Right cardiac atrium (tissue), 5 donors: ENCODE measurements at regions not wholly inside any gene's neighbourhood (a gene's known extent, or its start where the extent isn't known, plus 50 kb on each side); places are given as distances from the start of the nearest gene placed in this dataset.

Experiments used
- ATAC-seq, 2 donors: fragments of 200-7000 bp; cut with Tn5 transposase; one replicate each; pipeline versions ENCODE4 v1.8.0 to v1.9.1; 2020; ENCODE audit warnings: moderate library complexity in 2 of 2, mild to moderate bottlenecking in 1 of 2
- DNase-seq, 3 donors: peaks; one replicate each; pipeline ENCODE4 v3.0.0-alpha.2; 2020
- H3K27ac ChIP-seq: one replicate; pipeline ENCODE4 v1.5.1; 2013; ENCODE audit warnings: mild to moderate bottlenecking, low read length, control low read depth, moderate library complexity
- H3K27me3 ChIP-seq: one replicate; pipeline ENCODE4 v1.6.1; 2013; ENCODE audit not compliant: control insufficient read depth, insufficient read depth
- H3K4me1 ChIP-seq: one replicate; pipeline ENCODE4 v1.6.1; 2013; ENCODE audit warnings: low read length; ENCODE audit not compliant: control insufficient read depth, insufficient read depth
- H3K4me3 ChIP-seq: one replicate; pipeline ENCODE4 v1.5.1; 2013; ENCODE audit warnings: low read length, control low read depth
- H3K9me3 ChIP-seq: one replicate; pipeline ENCODE4 v1.6.1; 2013; ENCODE audit warnings: low read length; ENCODE audit not compliant: control insufficient read depth
- WGBS: extraction: QIAGEN DNeasy Blood & Tissue Kit; methylation state at CpG from one replicate; pipeline ENCODE4 v1.1.7; 2013; 5-methylcytosine and 5-hydroxymethylcytosine counted together
- intact Hi-C, 4 donors: fragments of 100-400 bp; cut with DNase I; formaldehyde crosslinking; loops; one replicate each; pipeline versions ENCODE4 v1.11.0 to v1.14.0; 2022 to 2023
- donor health status: healthy with polysubstance abuse.
- donor health status: DM: no; HTN: yes; CAD: no.
- donor health status: DM: no; HTN: no; CAD: no.
- donor health status: DM: no; HTN: yes; CAD: no; lungs with severe emphysema.
- donor health status: DM: yes; HTN: yes; CAD: no.

DNA sequence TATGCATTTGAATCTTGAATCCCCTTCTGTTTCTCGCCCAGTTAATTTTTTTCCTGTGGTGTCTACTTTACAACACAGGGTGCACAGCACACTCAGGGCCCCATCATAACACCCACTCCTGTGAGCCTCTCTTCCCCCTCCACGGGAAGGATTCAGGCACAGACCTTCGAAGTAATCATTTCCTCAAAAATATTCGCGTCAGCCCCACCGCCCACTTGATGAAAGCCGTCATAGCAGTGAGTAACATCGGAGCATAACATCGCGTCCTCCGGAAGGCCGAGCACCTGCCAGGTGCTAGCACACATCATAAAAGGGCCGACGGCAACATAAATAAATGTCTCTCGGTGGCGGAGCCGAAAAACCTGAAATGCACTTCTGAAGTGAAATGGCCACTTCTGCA lies 201.7 kb upstream of the ADARB2 start:
- DNase-seq: no peak
- WGBS: 82% methylated on average over 17 of the region's 17 CpGs
- no peaks in the 10 kb centered on the region for H3K27me3 ChIP-seq
- no peak overlapping the region for H3K4me3 ChIP-seq
- no peak overlapping the region for H3K27ac ChIP-seq
- intact Hi-C loops: no loop called here
- H3K4me1 ChIP-seq: no peaks in the 10 kb centered on the region
- ATAC-seq: no peak
- no peaks in the 10 kb centered on the region for H3K9me3 ChIP-seq

DNA sequence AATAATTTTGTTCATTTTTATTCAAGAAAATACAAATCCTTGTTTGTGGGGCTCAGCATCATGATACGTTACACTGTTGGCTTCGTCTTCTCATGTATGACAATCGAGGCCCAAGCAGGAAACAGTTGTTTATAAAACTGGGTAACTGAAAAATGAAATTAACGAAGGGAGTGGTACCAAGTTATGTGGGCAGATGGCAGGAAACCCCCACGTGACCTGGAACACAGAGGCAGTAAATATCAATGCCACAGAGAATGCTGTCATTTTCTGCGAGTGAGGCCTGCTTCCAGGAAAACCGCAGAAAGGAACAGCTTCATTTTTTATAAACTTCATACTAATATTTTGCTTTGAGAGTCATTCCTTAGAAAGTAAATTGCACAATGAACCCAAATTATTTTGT lies 201.0 kb upstream of the ADARB2 start:
- H3K27ac ChIP-seq: no peak overlapping the region
- H3K4me1 ChIP-seq: no peaks in the 10 kb centered on the region
- intact Hi-C loops: no loop called here
- H3K27me3 ChIP-seq: no peaks in the 10 kb centered on the region
- 59% methylated on average over 7 of the region's 7 CpGs for WGBS
- no peak for DNase-seq
- H3K9me3 ChIP-seq: no peaks in the 10 kb centered on the region
- ATAC-seq: no peak
- no peak overlapping the region for H3K4me3 ChIP-seq

DNA sequence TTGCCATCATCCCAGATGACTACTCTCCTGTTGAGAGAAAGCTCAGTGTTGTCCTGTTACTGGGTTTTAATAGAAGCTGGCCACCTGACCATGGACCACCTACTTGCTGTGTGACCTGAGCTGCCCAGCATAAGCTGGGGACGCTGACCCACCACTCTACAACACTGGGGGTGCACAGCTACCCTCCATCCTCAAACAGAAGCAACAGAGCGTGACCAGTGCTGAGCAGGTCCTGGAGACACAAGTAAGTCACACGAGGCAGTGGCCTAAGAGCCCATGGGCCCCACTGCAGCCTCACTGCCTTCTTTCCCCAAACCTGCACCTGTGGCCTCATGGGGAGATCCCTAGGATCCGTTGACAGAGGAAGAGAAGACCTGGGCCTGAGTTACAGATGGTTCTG lies 198.6 kb upstream of the ADARB2 start:
- H3K27ac ChIP-seq: no peak overlapping the region
- H3K27me3 ChIP-seq: no peaks in the 10 kb centered on the region
- no peaks in the 10 kb centered on the region for H3K9me3 ChIP-seq
- ATAC-seq: no peak
- H3K4me3 ChIP-seq: no peak overlapping the region
- no peak for DNase-seq
- WGBS: 65% methylated on average over 4 of the region's 4 CpGs
- no peaks in the 10 kb centered on the region for H3K4me1 ChIP-seq
- intact Hi-C loops: no loop called here

DNA sequence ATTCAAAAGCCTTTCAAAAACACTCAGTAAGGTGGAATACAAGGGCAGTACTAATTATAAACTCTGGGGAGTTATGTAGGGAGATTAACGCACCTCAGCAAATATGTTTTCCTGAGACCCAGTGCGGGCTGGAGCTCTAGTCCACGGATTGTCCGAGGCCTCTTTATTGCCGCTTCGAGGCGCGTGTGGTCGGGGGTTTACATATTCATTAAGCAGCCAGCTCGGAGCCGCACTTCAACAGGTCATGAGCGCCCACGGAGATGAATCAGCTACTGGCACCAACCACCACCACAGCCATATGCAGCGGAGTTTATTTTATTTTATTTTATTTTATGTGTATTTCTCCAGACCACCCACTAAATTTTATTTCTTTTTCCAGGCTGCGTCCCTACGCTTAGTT lies 195.9 kb upstream of the ADARB2 start:
- WGBS: 71% methylated on average over 16 of the region's 16 CpGs
- no peaks in the 10 kb centered on the region for H3K9me3 ChIP-seq
- H3K27ac ChIP-seq: no peak overlapping the region
- H3K4me1 ChIP-seq: no peaks in the 10 kb centered on the region
- DNase-seq (no peak), ATAC-seq (no peak)
- no peaks in the 10 kb centered on the region for H3K27me3 ChIP-seq
- no peak overlapping the region for H3K4me3 ChIP-seq
- intact Hi-C loops: no loop called here

DNA sequence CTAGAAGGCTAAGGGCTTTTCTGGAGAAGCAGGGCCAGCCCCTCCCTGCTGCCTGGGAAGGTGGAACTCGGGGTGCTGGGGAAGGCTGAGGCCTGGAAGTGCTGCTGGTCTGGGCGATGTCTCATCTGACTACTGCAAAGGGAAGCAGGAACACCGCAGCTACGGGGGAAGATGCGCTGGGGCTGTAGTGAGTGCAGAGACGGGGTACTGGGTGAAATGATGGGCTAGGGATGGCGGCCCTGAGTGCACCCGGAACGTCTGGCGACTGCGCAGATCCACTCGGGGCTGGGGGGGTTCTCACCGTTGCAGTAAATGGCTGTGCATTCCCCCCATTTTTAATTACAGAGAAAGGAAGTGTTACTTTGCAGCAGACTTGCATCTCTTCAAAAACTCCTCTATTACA lies 195.4 kb upstream of the ADARB2 start:
- no peaks in the 10 kb centered on the region for H3K27me3 ChIP-seq
- ATAC-seq (no peak), DNase-seq (no peak)
- no peak overlapping the region for H3K27ac ChIP-seq
- no peak overlapping the region for H3K4me3 ChIP-seq
- WGBS: 32% methylated on average over 13 of the region's 13 CpGs
- intact Hi-C loops: no loop called here
- H3K9me3 ChIP-seq: no peaks in the 10 kb centered on the region
- H3K4me1 ChIP-seq: no peaks in the 10 kb centered on the region

DNA sequence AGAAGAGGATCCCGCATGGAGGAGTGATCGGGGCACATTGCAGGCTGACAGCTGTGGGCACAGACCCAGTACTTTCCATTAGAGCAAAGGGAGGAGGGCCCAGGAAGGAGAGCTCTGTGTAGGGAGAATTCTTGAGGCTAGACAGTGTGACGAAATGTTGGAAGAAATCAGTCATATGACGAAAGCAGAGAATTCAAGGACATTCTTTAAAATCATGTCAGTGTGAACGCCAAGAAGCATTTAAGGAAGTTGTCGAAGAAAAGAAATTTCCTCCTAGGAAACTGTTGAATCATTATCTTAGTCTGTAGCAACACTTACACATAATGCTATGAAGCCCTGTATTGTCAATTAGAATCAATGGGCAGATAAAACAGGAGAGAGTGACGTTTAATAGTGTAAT lies 191.3 kb upstream of the ADARB2 start:
- H3K27me3 ChIP-seq: no peaks in the 10 kb centered on the region
- intact Hi-C loops: no loop called here
- no peaks in the 10 kb centered on the region for H3K4me1 ChIP-seq
- 60% methylated on average over 7 of the region's 7 CpGs for WGBS
- ATAC-seq (no peak), DNase-seq (no peak)
- no peak overlapping the region for H3K27ac ChIP-seq
- H3K4me3 ChIP-seq: no peak overlapping the region
- H3K9me3 ChIP-seq: no peaks in the 10 kb centered on the region

DNA sequence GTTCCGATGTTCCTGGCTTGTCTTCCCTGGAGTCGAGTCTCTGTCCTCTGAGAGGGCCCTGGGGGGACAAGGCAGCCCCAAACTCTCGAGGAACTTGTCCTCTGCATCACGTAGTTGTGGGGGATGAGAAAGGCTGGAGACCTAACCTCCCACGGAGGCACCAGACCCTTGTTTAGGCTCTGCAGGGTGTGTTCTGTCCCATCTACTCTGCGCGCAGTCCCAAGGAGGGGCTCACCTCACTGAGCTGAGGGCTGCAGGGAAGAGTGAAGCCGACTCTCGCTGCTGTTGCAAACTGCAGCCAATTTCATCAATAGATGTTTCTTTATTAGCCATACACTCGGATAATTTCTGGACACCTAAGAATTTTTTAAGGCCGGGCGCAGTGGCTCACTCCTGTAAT lies 186.7 kb upstream of the ADARB2 start:
- ATAC-seq: no peak
- Histone ChIP-seq H3K27me3 (no peaks in the 10 kb centered on the region), H3K27ac (no peak overlapping the region), H3K9me3 (no peaks in the 10 kb centered on the region), H3K4me1 (no peaks in the 10 kb centered on the region), H3K4me3 (no peak overlapping the region)
- no peak for DNase-seq
- intact Hi-C loops: no loop called here
- WGBS: 83% methylated on average over 12 of the region's 12 CpGs

DNA sequence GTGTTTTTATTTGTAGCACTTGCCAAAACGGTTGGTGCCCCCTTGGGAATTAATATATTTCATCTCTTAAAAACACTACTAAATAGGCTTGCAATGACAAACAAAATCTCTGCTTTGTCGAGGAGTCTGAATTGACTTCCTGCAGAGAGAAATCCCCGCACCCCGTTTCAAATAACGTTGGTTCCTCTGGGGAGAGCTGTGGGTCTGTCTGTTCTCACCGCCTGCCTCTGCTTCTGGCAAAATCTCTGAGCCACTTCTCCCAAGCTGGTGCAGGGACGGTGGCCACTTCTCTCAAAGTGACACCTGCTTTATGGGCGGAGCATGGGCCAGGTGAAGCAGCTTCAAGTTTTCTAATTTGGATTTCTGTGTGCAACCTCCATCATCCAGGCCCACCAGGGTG lies 186.3 kb upstream of the ADARB2 start:
- no peaks in the 10 kb centered on the region for H3K9me3 ChIP-seq
- ATAC-seq (no peak), DNase-seq (no peak)
- H3K27ac ChIP-seq: no peak overlapping the region
- H3K27me3 ChIP-seq: no peaks in the 10 kb centered on the region
- 42% methylated on average over 8 of the region's 8 CpGs for WGBS
- no peaks in the 10 kb centered on the region for H3K4me1 ChIP-seq
- no peak overlapping the region for H3K4me3 ChIP-seq
- intact Hi-C loops: no loop called here

DNA sequence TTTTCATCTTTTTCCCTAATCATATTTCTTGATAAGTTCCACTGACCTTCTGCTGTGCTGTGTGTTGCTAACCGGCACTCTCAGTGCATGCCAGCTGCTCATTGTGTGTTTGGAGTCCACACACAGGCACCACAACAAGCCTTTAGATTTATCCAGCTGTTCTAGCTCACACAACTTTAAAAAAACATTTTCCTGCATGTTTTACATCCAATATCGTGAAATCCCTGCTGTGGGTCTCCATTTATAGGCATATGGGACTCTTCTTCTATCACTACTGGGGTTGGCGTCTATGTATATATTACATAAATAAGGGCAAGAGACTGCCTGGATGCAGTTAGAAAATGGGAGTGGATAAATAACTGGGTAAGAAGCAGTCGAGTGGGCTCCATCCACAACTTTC lies 183.6 kb upstream of the ADARB2 start:
- DNase-seq: no peak
- 65% methylated on average over 4 of the region's 4 CpGs for whole genome bisulfite sequencing
- no peaks in the 10 kb centered on the region for H3K27me3 ChIP-seq
- no peaks in the 10 kb centered on the region for H3K9me3 ChIP-seq
- H3K4me1 ChIP-seq: no peaks in the 10 kb centered on the region
- ATAC-seq: no peak
- intact Hi-C loops: no loop called here
- no peak overlapping the region for H3K27ac ChIP-seq
- H3K4me3 ChIP-seq: no peak overlapping the region

DNA sequence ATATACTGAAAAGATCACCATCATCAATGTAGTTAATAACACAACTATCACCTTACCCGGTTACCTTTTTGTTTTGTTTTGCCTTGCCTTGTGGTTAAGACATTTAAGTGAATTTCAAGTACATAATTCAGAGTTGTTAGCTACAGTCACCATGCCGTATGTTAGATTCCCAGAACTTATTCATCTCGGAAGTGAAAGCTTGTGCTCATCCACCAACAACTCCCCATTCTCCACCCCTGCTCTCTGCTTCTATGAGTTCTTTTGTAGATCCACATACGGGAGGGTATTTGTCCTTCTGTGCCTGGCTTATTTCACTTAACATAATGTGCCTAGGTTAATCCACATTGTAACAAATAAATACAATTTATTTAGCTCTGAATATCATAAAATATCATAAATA lies 182.8 kb upstream of the ADARB2 start:
- WGBS: 48% methylated on average over 4 of the region's 4 CpGs

DNA sequence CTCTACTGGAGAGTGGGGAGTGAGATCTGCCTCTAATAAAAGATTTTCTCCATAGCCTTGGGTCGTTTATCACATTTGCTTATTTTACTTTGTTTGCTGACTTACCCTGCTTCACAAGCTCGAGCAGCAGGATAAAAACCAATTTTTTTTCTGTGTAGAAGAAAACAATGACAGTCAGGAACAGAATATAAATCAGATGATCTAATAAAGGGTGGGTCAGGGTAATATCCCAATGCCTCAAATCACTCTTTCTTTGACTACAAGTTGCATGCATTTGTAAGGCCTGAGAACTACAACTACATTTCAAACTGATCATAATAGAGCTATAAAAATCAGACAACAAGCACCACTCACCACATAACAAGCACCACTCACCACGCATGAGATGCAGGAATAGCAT lies 174.4 kb upstream of the ADARB2 start:
- ATAC-seq (no peak), DNase-seq (no peak)
- Histone ChIP-seq H3K27me3 (no peaks in the 10 kb centered on the region), H3K4me3 (no peak overlapping the region), H3K27ac (no peak overlapping the region), H3K4me1 (no peaks in the 10 kb centered on the region), H3K9me3 (no peaks in the 10 kb centered on the region)
- WGBS: 52% methylated on average over 3 of the region's 3 CpGs
- intact Hi-C loops: no loop called here

More for the DNA sequence above, 182.8 kb upstream of the ADARB2 start:
- no peak overlapping the region for H3K4me3 ChIP-seq
- H3K27me3 ChIP-seq: no peaks in the 10 kb centered on the region
- no peaks in the 10 kb centered on the region for H3K4me1 ChIP-seq
- intact Hi-C loops: no loop called here
- no peak for DNase-seq
- ATAC-seq: no peak
- no peak overlapping the region for H3K27ac ChIP-seq
- no peaks in the 10 kb centered on the region for H3K9me3 ChIP-seq

DNA sequence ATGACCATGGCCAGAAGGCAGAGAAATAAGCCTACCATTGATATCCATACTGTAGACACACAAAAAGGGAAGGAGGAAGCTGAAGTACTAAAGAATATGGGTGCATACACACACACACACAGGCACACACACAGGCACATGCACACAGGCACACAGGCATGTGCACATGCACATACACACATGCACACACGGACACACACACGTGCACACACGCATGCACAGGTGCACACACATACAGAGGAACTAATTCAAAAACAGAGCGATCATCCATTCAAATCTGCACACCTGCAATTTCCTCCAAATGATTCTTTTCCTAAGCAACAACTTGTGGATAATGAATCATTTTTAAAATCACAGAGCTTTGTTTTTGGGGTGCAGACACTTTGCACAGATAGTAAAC lies 166.7 kb upstream of the ADARB2 start:
- ATAC-seq (no peak), DNase-seq (no peak)
- H3K4me3 ChIP-seq: no peak overlapping the region
- WGBS: 80% methylated on average over 4 of the region's 4 CpGs
- no peaks in the 10 kb centered on the region for H3K4me1 ChIP-seq
- no peaks in the 10 kb centered on the region for H3K27me3 ChIP-seq
- H3K27ac ChIP-seq: no peak overlapping the region
- intact Hi-C loops: no loop called here
- H3K9me3 ChIP-seq: no peaks in the 10 kb centered on the region
